NCI-H1048 (cell line): ENCODE measurements at regions not wholly inside any gene's neighbourhood (a gene's known extent, or its start where the extent isn't known, plus 50 kb on each side); places are given as distances from the start of the nearest gene placed in this dataset.
"Not testable (repeated sequence)": the region's sequence is repeated elsewhere in the genome, so short reads cannot be mapped to it uniquely, and the experiment has no call there.

Source experiments
- DNase-seq: peaks from one replicate; lab custom pipeline; 2025; lab: John Stamatoyannopoulos, UW

- DNase-seq = no peak
Measured at GRCh38 chr2:167749016-167749415, 498.4 kb downstream of the STK39 start.

GRCh38 chr2:167748536-167748935 is 498.9 kb downstream of the STK39 start:
- no peak for DNase-seq

- no peak for DNase-seq
Measured at GRCh38 chr2:167745667-167746066, 501.7 kb downstream of the STK39 start.

- not testable (repeated sequence) for DNase-seq
Measured at GRCh38 chr2:167739921-167740320, 507.5 kb downstream of the STK39 start.

GRCh38 chr2:167733747-167734146 is 513.6 kb downstream of the STK39 start:
- no peak for DNase-seq

- DNase-seq = no peak
Measured at GRCh38 chr2:167732326-167732725, 515.1 kb downstream of the STK39 start.

- DNase-seq = no peak
Measured at GRCh38 chr2:167729911-167730310, 517.5 kb downstream of the STK39 start.

GRCh38 chr2:167726788-167727187 is 520.6 kb downstream of the STK39 start:
- DNase-seq = no peak

GRCh38 chr2:167721593-167721992 is 525.8 kb downstream of the STK39 start:
- DNase-seq = no peak

GRCh38 chr2:167719410-167719809 is 528.0 kb downstream of the STK39 start:
- no peak for DNase-seq

GRCh38 chr2:167718560-167718959 is 528.8 kb downstream of the STK39 start:
- no peak for DNase-seq

GRCh38 chr2:167715932-167716331 is 531.5 kb downstream of the STK39 start:
- DNase-seq = no peak

GRCh38 chr2:167715498-167715897 is 531.9 kb downstream of the STK39 start:
- DNase-seq = not testable (repeated sequence)

GRCh38 chr2:167712275-167712674 is 535.1 kb downstream of the STK39 start:
- no peak for DNase-seq

- no peak for DNase-seq
Measured at GRCh38 chr2:167708998-167709397, 538.4 kb downstream of the STK39 start.

GRCh38 chr2:167706800-167707199 is 540.6 kb downstream of the STK39 start:
- no peak for DNase-seq

GRCh38 chr2:167703441-167703840 is 544.0 kb downstream of the STK39 start:
- DNase-seq = no peak

- DNase-seq = no peak
Measured at GRCh38 chr2:167702227-167702626, 545.2 kb downstream of the STK39 start.

GRCh38 chr2:167701651-167702050 is 545.7 kb downstream of the STK39 start:
- no peak for DNase-seq

GRCh38 chr2:167697948-167698347 is 549.4 kb downstream of the STK39 start:
- DNase-seq = no peak

- DNase-seq = no peak
Measured at GRCh38 chr2:167697194-167697593, 550.2 kb downstream of the STK39 start.

GRCh38 chr2:167692936-167693335 is 554.5 kb downstream of the STK39 start:
- no peak for DNase-seq

- DNase-seq = no peak
Measured at GRCh38 chr2:167692191-167692590, 555.2 kb downstream of the STK39 start.

GRCh38 chr2:167689444-167689843 is 558.0 kb downstream of the STK39 start:
- no peak for DNase-seq

GRCh38 chr2:167686691-167687090 is 560.7 kb downstream of the STK39 start:
- DNase-seq = no peak
